AG09319 (cell line): ENCODE measurements at regions not wholly inside any gene's neighbourhood (a gene's known extent, or its start where the extent isn't known, plus 50 kb on each side); places are given as distances from the start of the nearest gene placed in this dataset.

ENCODE experiments used
- DNase-seq: peaks from one replicate; pipeline ENCODE4 v3.0.0-alpha.2; 2010; ENCODE audit warnings: low read depth; ENCODE audit errors: extremely low read depth
- TF ChIP-seq, protein P1 (sequence below): IDR thresholded peaks from 2 replicates; pipeline ENCODE4 v1.5.1; 2011; ENCODE audit warnings: low read depth, mild to moderate bottlenecking, inconsistent platforms, low read length, moderate library complexity

DNA sequence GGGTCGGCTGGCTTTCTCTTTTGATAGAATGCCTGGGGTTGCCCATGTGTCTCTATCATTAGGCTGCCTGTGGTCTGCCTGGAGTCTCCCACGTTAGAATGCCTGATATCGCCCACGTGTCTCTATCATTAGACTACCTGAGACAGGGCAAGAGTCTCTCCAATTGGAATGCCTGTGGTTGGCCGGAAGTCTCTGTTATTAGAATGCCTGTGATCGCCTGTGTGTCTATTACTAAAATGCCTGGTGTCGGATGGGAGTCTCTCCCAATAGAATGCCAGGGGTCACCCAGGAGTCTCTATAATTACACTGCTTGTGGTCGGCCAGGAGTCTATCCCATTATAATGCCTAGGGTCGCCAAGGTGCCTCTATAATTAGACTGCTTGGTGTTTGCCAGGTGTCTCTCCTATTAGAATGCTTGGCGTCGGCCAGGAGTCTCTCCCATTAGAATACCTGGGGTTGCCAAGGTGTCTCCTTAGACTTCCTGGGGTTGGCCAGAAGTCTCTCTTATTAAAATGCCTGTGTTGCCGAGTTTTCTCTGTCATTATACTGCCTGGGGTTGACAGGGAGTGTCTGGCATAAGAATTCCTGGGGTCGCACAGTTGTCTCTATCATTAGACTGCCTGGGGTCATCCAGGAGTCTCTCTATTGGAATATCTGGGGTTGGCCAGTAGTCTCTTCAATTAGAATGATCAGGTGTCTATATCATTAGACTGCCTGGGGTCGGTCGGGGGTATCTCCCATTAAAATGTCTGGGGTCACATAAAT lies 2272.8 kb downstream of the TP53TG3F start:
- TF ChIP-seq, protein P1, sequence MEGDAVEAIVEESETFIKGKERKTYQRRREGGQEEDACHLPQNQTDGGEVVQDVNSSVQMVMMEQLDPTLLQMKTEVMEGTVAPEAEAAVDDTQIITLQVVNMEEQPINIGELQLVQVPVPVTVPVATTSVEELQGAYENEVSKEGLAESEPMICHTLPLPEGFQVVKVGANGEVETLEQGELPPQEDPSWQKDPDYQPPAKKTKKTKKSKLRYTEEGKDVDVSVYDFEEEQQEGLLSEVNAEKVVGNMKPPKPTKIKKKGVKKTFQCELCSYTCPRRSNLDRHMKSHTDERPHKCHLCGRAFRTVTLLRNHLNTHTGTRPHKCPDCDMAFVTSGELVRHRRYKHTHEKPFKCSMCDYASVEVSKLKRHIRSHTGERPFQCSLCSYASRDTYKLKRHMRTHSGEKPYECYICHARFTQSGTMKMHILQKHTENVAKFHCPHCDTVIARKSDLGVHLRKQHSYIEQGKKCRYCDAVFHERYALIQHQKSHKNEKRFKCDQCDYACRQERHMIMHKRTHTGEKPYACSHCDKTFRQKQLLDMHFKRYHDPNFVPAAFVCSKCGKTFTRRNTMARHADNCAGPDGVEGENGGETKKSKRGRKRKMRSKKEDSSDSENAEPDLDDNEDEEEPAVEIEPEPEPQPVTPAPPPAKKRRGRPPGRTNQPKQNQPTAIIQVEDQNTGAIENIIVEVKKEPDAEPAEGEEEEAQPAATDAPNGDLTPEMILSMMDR, result no peak
- no peak for DNase-seq

DNA sequence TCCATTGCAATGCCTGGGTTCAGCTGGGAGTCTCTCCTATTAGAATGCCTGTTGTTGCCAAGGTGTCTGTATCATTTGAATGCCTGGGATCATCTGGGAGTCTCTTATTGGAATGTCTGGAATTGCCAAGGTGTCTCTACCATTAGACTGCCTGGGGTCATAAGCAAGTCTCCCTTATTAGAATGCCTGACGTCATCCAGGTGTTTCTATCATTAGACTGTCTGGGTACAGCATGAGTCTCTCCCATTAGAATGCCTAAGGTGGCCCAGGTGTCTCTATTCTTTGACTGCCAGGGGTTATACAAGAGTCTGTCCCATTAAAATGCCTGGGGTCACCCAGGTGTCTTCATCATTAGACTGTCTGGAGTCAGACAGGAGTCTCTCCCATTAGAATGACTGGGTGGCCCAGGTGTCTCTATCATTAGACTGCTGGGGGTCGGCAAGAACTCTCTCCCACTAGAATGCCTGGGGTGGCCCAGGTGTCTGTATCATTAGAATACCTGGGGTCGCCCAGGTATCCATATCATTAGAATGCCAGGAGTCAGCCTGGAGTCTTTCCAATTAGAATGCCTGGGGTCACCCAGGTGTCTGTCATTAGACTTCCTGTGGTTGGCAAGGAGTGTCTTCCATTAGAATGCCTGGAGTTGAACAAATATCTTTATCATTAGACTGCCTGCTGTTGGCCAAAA lies 2274.0 kb downstream of the TP53TG3F start:
- DNase-seq, result no peak
- TF ChIP-seq, protein P1, result no peak

DNA sequence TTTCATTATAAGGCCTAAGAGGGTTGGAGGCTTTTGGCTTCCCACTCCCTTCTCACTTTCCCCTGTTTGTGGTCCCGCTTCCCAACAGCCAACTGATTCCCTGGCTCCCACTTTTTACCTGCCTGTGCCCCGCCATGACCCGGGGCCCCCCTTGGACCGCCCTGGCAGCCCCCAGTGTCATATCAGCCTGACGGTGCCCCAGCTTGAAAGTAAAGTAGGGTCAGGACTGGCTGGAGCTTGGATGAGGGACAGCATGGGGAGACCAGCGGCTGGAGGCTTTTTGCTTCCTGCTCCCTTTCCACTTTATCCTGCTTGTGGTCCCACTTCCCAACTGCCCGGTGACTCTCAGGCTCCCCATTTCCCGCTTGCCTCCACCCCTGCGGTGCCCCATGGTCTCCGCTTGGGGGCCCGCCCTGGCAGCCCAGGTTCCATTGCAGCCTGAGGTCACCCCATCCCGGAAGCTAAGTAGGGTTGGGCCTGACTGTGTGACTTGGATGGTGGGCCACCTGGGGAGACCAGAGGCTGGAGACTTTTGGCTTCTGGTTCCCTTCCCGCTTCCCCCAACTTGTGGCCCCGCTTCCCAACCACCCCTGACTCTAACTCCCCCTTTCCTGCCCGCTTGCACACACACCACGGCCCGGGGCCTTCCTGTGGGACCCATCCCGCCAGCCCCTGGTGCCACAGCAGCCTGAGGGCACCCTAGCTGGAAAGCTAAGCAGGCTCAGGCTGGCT lies 2274.7 kb downstream of the TP53TG3F start:
- TF ChIP-seq, protein P1, result no peak

DNA sequence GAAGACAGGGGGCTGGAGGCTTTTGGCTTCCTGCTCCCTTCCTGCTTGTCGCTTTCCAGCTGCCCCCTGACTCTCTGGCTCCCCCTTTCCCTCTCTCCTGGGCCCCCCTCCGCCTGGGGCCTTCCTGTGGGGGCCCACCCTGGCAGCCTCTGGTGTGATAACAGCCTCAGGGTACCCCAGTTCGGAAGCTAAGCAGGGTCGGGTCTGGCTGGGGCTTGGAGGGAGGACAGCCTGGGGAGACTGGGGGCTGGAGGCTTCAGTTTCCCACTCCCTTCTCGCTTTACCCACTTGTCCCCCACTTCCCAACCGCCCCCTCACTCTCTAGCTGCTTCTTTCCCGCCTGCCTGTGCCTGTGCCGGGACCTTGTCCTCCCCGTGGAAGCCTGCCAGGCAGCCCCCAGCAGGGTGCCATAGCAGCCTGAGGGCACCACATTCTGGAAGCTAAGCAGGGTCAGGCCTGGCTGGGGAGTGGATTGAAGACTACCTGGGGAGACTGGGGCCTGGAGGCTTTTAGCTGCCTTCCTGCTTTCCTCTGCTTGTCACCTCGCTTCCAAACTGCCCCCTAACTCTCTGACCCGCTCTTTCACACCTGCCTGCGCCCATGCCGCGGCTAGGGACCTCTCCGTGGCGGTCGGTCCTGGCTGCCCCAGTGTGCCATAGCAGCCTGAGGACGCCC lies 2275.5 kb downstream of the TP53TG3F start:
- DNase-seq, result no peak
- TF ChIP-seq, protein P1, result no peak

More for the DNA sequence above, 2274.7 kb downstream of the TP53TG3F start:
- no peak for DNase-seq

DNA sequence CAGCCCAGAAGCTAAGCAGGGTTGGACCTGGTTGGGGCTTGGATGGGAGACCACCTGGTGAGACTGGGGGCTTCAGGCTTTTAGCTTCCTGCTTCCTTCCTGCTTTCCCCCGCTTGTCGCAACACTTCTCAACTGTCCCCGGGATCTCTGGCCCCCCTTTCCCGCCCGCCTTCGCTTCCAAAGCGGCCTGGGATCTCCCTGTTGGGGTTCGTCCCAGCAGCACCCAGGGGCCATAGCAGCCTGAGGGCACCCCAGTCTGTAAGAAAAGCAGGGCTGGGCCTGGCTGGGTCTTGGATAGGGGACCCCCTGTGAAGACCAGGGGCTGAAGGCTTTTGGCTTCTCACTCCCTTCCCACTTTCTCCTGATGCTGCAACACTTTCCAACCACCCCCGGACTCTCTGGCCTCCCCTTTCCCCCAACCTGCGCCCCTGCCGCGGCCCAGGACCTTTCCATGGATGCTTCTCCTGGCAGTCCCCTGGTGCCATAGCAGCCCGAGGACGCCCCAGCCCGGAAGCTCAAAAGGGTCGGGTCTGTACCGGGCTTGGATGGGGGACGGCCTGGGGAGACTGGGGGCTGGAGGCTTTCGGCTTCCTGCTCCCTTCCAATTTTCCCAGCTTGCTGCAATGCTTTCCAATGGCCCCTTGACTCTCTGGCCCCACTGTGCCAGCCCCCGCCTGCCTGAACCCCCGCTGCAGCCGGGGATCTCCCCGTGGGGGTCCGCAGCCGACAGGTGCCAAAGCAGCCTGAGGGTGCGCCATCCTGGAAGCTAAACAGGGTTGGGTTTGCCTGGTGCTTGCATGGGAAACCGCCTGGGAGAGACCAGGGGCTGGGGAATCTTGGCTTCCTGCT lies 2276.2 kb downstream of the TP53TG3F start:
- DNase-seq, result no peak
- TF ChIP-seq, protein P1, result no peak

DNA sequence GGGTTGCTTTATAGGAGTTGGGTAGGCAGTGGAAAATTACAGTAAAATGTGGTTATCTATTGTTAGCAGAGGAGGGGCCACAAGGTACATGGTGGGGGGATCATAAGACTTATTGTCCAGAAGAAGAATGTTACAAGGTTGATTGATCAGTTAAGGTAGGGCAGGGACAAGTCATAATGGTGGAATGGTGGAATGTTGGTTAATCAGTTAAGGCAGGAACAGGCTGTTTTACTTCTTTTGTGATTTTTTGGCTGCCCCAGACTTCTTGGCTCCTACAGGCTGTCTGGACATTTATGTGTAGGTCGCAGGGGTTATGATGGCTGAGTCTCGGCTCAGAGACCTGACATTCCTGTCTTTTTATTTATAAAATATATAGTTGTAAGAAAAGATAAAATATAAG lies 2277.1 kb downstream of the TP53TG3F start:
- no peak for DNase-seq
- TF ChIP-seq, protein P1, result no peak
